Endothelial cell of umbilical vein (primary cell): ENCODE measurements at regions not wholly inside any gene's neighbourhood (a gene's known extent, or its start where the extent isn't known, plus 50 kb on each side); places are given as distances from the start of the nearest gene placed in this dataset.

Source experiments
- BruUV-seq: library from RNA; stranded (reverse); fragments of 400-500 nt; replicated peaks from 2 replicates; lab custom pipeline; 2021; lab: Mats Ljungman, UMichigan
- CTCF ChIA-PET: fragments of 300-600, 350-600 bp; sonication (Branson Sonifier 250); formaldehyde crosslinking; loops from one replicate; lab custom pipeline; 2021; ENCODE audit warnings: antibody characterized with exemption, inconsistent platforms; lab: Charles Lee
- POLR2A ChIA-PET: fragments of 300-600, 350-600 bp; sonication (Branson Sonifier 250); formaldehyde crosslinking; loops from one replicate; lab custom pipeline; 2021; ENCODE audit warnings: antibody characterized with exemption, inconsistent platforms; lab: Charles Lee
- DNase-seq: peaks from one replicate; pipeline ENCODE4 v3.0.0-alpha.2; 2011; ENCODE audit warnings: low read depth, low spot score
- FAIRE-seq: peaks from 2 replicates; lab custom pipeline; 2011; peaks lifted over from hg19 to GRCh38; lab: Jason Lieb, UNC
- H2AFZ ChIP-seq: 2 replicates; pipeline ENCODE4 v1.6.0; 2012; ENCODE audit warnings: low read depth, low read length, control low read depth, inconsistent platforms
- H3K27ac ChIP-seq: 2 replicates; pipeline ENCODE4 v1.5.1; 2011; ENCODE audit warnings: low read depth, mild to moderate bottlenecking, control low read depth, low read length, moderate library complexity; ENCODE audit not compliant: insufficient read depth
- H3K27me3 ChIP-seq, 2 experiments: 2 replicates each; pipeline versions ENCODE4 v1.6.0 to v1.6.1; 2011; ENCODE audit warnings: low read length in 2 of 2, mixed read lengths in 1 of 2; ENCODE audit not compliant: control insufficient read depth in 2 of 2, insufficient read depth in 2 of 2
- H3K36me3 ChIP-seq, 2 experiments: 2 replicates in 1 of 2; 3 replicates in 1 of 2; pipeline ENCODE4 v1.5.1; 2011; ENCODE audit warnings: low read length in 2 of 2, mild to moderate bottlenecking in 1 of 2, moderate library complexity in 1 of 2; ENCODE audit not compliant: control insufficient read depth in 2 of 2, insufficient read depth in 2 of 2; ENCODE audit errors: extremely low read depth in 1 of 2
- H3K4me1 ChIP-seq: 3 replicates; pipeline ENCODE4 v1.5.1; 2011; ENCODE audit warnings: mild to moderate bottlenecking, low read length; ENCODE audit not compliant: control insufficient read depth, insufficient read depth; ENCODE audit errors: extremely low read depth
- H3K4me2 ChIP-seq: 2 replicates; pipeline ENCODE4 v1.6.1; 2011; ENCODE audit warnings: low read length, control low read depth, mixed read lengths; ENCODE audit not compliant: insufficient read depth
- H3K4me3 ChIP-seq, 3 experiments: fragments of 200-600 bp in 1 of 3; sonication (generic), shearing (Covaris generic) in 1 of 3; replicated peaks in 1 of 3; 2 replicates each; pipeline ENCODE4 v1.5.1; 2011 to 2016; ENCODE audit warnings: control low read depth in 3 of 3, low read length in 3 of 3, mild to moderate bottlenecking in 2 of 3, inconsistent platforms in 1 of 3, low read depth in 1 of 3, moderate library complexity in 1 of 3; ENCODE audit not compliant: insufficient read depth in 1 of 3
- H3K79me2 ChIP-seq: 2 replicates; pipeline ENCODE4 v1.6.0; 2012; ENCODE audit warnings: low read length, inconsistent platforms; ENCODE audit not compliant: control insufficient read depth, insufficient read depth
- H3K9ac ChIP-seq: replicated peaks from 2 replicates; pipeline ENCODE3; 2011; ENCODE audit warnings: low read length, control low read depth; ENCODE audit not compliant: insufficient read depth; ENCODE audit errors: extremely low read depth
- H3K9me1 ChIP-seq: replicated peaks from 3 replicates; pipeline ENCODE4 v1.6.0; 2011; ENCODE audit warnings: mild to moderate bottlenecking, low read length; ENCODE audit not compliant: control insufficient read depth, insufficient read depth; ENCODE audit errors: extremely low read depth
- H3K9me3 ChIP-seq: replicated peaks from 2 replicates; pipeline ENCODE4 v1.5.1; 2012; ENCODE audit warnings: low read length, inconsistent platforms; ENCODE audit not compliant: control insufficient read depth, insufficient read depth
- H4K20me1 ChIP-seq: replicated peaks from 2 replicates; pipeline ENCODE3; 2011; ENCODE audit warnings: mild to moderate bottlenecking, low read length; ENCODE audit not compliant: control insufficient read depth, insufficient read depth; ENCODE audit errors: extremely low read depth
- EZH2 ChIP-seq: IDR thresholded peaks from 2 replicates; pipeline ENCODE4 v1.6.1; 2012; ENCODE audit warnings: borderline replicate concordance, low read depth, mild to moderate bottlenecking, moderate library complexity, low read length, inconsistent platforms; ENCODE audit not compliant: severe bottlenecking
- FOS ChIP-seq: IDR thresholded peaks from 2 replicates; pipeline ENCODE4 v1.6.1; 2011; ENCODE audit warnings: mild to moderate bottlenecking, low read length, moderate library complexity, borderline replicate concordance; ENCODE audit not compliant: insufficient read depth
- GATA2 ChIP-seq: IDR thresholded peaks from 2 replicates; pipeline ENCODE4 v1.7.0; 2011; ENCODE audit warnings: low read depth, mild to moderate bottlenecking, moderate library complexity, mixed read lengths, low read length; ENCODE audit not compliant: insufficient read length, insufficient read depth
- JUN ChIP-seq: IDR thresholded peaks from 2 replicates; pipeline ENCODE4 v1.6.1; 2011; ENCODE audit warnings: borderline replicate concordance, low read depth; ENCODE audit not compliant: insufficient read length, insufficient read depth
- MYC ChIP-seq: IDR thresholded peaks from one replicate; pipeline ENCODE4 v1.6.1; 2011; ENCODE audit warnings: mild to moderate bottlenecking, low read depth, low read length
- POLR2A ChIP-seq: IDR thresholded peaks from 2 replicates; pipeline ENCODE4 v1.6.1; 2012; ENCODE audit warnings: low read depth, mild to moderate bottlenecking, control low read depth, low read length
- POLR2AphosphoS5 ChIP-seq: IDR thresholded peaks from 2 replicates; pipeline ENCODE4 v1.6.1; 2012; ENCODE audit warnings: low read depth, mild to moderate bottlenecking, control low read depth, low read length, moderate library complexity; ENCODE audit not compliant: insufficient read depth
- dilution Hi-C: fragments of 300-500 bp; cut with MboI; formaldehyde crosslinking; loops from one replicate; pipeline ENCODE4 v1.15.0; 2019; ENCODE audit warnings: low sequenced_read_pairs; ENCODE audit not compliant: extremely low pct_ligation_motif_present
- intact Hi-C: fragments of 100-400 bp; cut with micrococcal nuclease; formaldehyde crosslinking; loops from one replicate; pipeline ENCODE4 v1.10.0; 2022
- TF ChIP-seq, protein P1 (sequence below), 2 donors: IDR thresholded peaks; 1 replicate in 1 of 2; 2 replicates in 1 of 2; pipeline ENCODE4 v1.5.1; 2011; ENCODE audit warnings: low read length in 2 of 2, mild to moderate bottlenecking in 2 of 2, moderate library complexity in 2 of 2, control low read depth in 1 of 2, inconsistent platforms in 1 of 2, low read depth in 1 of 2; ENCODE audit not compliant: insufficient read depth in 1 of 2; ENCODE audit errors: extremely low read depth in 1 of 2
- TF ChIP-seq, protein P2 (sequence below): IDR thresholded peaks from 2 replicates; pipeline ENCODE4 v1.6.1; 2011; ENCODE audit not compliant: insufficient read depth, insufficient read length

DNA sequence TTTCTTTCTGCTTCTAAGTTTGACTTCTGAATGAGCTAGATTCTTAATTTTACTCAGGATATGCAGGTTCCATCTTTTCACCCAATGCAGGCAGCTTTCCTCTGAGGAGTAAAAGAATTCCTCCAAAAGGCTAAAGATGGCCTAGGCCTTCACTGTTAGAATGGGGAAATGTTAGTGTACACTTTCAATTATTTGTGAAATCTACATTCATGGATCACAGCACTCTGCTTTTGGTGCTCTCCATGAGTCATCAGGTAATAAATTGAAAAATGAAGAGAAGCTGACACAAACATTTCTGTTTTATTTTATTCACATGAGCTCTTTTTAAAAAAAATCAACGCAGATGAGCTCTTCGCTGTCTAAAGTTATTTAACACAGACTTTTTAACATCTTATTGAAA lies 502.5 kb upstream of the GOLIM4 start:
- peaks cover 0 to 2% of the 10 kb centered on the region in 2 experiments for H3K27me3 ChIP-seq
- H3K9ac ChIP-seq: no peak overlapping the region
- H3K36me3 ChIP-seq: no peaks in the 10 kb centered on the region
- no peaks in the 10 kb centered on the region for H3K9me1 ChIP-seq
- no peak overlapping the region for H3K4me2 ChIP-seq
- no peak overlapping the region for H2AFZ ChIP-seq
- no peak overlapping the region for H3K27ac ChIP-seq
- H4K20me1 ChIP-seq: no peaks in the 10 kb centered on the region
- no peak for DNase-seq
- no TSS peak for BruUV-seq
- H3K79me2 ChIP-seq: no peaks in the 10 kb centered on the region
- no peak for FAIRE-seq
- POLR2A ChIA-PET: no interaction called here
- intact Hi-C loops (no loop called here), dilution Hi-C loops (no loop called here)
- CTCF ChIA-PET: interaction anchor here (0.9 to 1.1 kb wide), 3 partner anchors 22 to 387 kb away, joined by 3 to 4 read pairs (median 4); no protein-coding TSS in a partner anchor
- H3K9me3 ChIP-seq: no peaks in the 10 kb centered on the region
- TF ChIP-seq, protein P1, sequence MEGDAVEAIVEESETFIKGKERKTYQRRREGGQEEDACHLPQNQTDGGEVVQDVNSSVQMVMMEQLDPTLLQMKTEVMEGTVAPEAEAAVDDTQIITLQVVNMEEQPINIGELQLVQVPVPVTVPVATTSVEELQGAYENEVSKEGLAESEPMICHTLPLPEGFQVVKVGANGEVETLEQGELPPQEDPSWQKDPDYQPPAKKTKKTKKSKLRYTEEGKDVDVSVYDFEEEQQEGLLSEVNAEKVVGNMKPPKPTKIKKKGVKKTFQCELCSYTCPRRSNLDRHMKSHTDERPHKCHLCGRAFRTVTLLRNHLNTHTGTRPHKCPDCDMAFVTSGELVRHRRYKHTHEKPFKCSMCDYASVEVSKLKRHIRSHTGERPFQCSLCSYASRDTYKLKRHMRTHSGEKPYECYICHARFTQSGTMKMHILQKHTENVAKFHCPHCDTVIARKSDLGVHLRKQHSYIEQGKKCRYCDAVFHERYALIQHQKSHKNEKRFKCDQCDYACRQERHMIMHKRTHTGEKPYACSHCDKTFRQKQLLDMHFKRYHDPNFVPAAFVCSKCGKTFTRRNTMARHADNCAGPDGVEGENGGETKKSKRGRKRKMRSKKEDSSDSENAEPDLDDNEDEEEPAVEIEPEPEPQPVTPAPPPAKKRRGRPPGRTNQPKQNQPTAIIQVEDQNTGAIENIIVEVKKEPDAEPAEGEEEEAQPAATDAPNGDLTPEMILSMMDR (IDR thresholded peaks at IDR 0.05; ENCODE audit: extremely low read depth in 1 of 2, insufficient read depth in 1 of 2, low read depth in 1 of 2, low read length in 2 of 2): no peak
- TF ChIP-seq FOS (no peak), POLR2A (no peak), JUN (no peak), MYC (no peak), EZH2 (no peak), GATA2 (no peak), POLR2AphosphoS5 (no peak)
- TF ChIP-seq, protein P2, sequence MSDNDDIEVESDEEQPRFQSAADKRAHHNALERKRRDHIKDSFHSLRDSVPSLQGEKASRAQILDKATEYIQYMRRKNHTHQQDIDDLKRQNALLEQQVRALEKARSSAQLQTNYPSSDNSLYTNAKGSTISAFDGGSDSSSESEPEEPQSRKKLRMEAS: no peak
- H3K4me3 ChIP-seq: no peak overlapping the region
- no peaks in the 10 kb centered on the region for H3K4me1 ChIP-seq
